ENCODE measurements at regions not wholly inside any gene's neighbourhood (a gene's known extent, or its start where the extent isn't known, plus 50 kb on each side); places are given as distances from the start of the nearest gene placed in this dataset.
A peak's percentile ranks its signal among the peaks of the same experiment; 100 is the strongest.

- DNase-seq = peak in 1 of 5 donors; percentile 6
Observed at GRCh38 chr3:107969994-107970819, 120.6 kb downstream of the CD47 start.

- no peak for DNase-seq
Observed at GRCh38 chr3:107969525-107969924, 121.3 kb downstream of the CD47 start.

- no peak for DNase-seq
Observed at GRCh38 chr3:107966276-107966675, 124.6 kb downstream of the CD47 start.

- no peak for DNase-seq
Observed at GRCh38 chr3:107965136-107965655, 125.6 kb downstream of the CD47 start.

GRCh38 chr3:107963581-107963980 is 127.2 kb downstream of the CD47 start:
- DNase-seq = no peak

- no peak for DNase-seq
Observed at GRCh38 chr3:107962946-107963345, 127.9 kb downstream of the CD47 start.

GRCh38 chr3:107962037-107962436 is 128.8 kb downstream of the CD47 start:
- DNase-seq = no peak

- no peak for DNase-seq
Observed at GRCh38 chr3:107959550-107960154, 131.2 kb downstream of the CD47 start.

GRCh38 chr3:107958146-107958545 is 132.7 kb downstream of the CD47 start:
- DNase-seq = no peak

GRCh38 chr3:107956991-107957900 is 133.6 kb downstream of the CD47 start:
- DNase-seq = no peak

GRCh38 chr3:107954845-107955244 is 136.0 kb downstream of the CD47 start:
- DNase-seq = peak in 1 of 5 donors; percentile 5

GRCh38 chr3:107953722-107954121 is 137.1 kb downstream of the CD47 start:
- no peak for DNase-seq

- DNase-seq = no peak
Observed at GRCh38 chr3:107951126-107951525, 139.7 kb downstream of the CD47 start.

- no peak for DNase-seq
Observed at GRCh38 chr3:107950417-107950816, 140.4 kb downstream of the CD47 start.

GRCh38 chr3:107949394-107949970 is 141.3 kb downstream of the CD47 start:
- DNase-seq = no peak

- no peak for DNase-seq
Observed at GRCh38 chr3:107947203-107947602, 143.6 kb downstream of the CD47 start.

- no peak for DNase-seq
Observed at GRCh38 chr3:107946700-107947099, 144.1 kb downstream of the CD47 start.

GRCh38 chr3:107945417-107946094 is 145.3 kb downstream of the CD47 start:
- DNase-seq = no peak

- DNase-seq = no peak
Observed at GRCh38 chr3:107943786-107944523, 146.9 kb downstream of the CD47 start.

- DNase-seq = no peak
Observed at GRCh38 chr3:107942951-107943749, 147.7 kb downstream of the CD47 start.
